HAP-1 (cell line): ENCODE measurements at regions not wholly inside any gene's neighbourhood (a gene's known extent, or its start where the extent isn't known, plus 50 kb on each side); places are given as distances from the start of the nearest gene placed in this dataset.

Experiments
- DNase-seq, 2 experiments: peaks; one replicate each; pipeline ENCODE4 v3.0.0-alpha.2; 2016 to 2020; ENCODE audit warnings: low spot score in 2 of 2
- H3K27me3 ChIP-seq: fragments of 250-450 bp; sonication (Bioruptor Pico); 2 replicates; pipeline ENCODE4 v1.5.1; 2020; ENCODE audit warnings: low read depth, mild to moderate bottlenecking, moderate library complexity
- H3K36me3 ChIP-seq: fragments of 250-450 bp; sonication (Bioruptor Pico); replicated peaks from 2 replicates; pipeline ENCODE4 v1.5.1; 2020; ENCODE audit warnings: mild to moderate bottlenecking
- H3K4me1 ChIP-seq: fragments of 250-450 bp; sonication (Bioruptor Pico); 2 replicates; pipeline ENCODE4 v1.5.1; 2020; ENCODE audit warnings: mild to moderate bottlenecking
- H3K4me3 ChIP-seq: fragments of 250-450 bp; sonication (Bioruptor Pico); 2 replicates; pipeline ENCODE4 v1.5.1; 2020; ENCODE audit warnings: mild to moderate bottlenecking, moderate library complexity
- H3K9me3 ChIP-seq: fragments of 250-450 bp; sonication (Bioruptor Pico); 2 replicates; pipeline ENCODE4 v1.5.1; 2020; ENCODE audit warnings: mild to moderate bottlenecking, moderate library complexity
- in situ Hi-C: fragments of 300-500 bp; cut with MboI; formaldehyde crosslinking; loops from 3 replicates; pipeline ENCODE4 v1.14.3; 2020; ENCODE audit warnings: low sequenced_read_pairs, inconsistent platforms, mixed read lengths

- no peaks in the 10 kb centered on the region for H3K36me3 ChIP-seq
- no peak for DNase-seq
- no peak overlapping the region for H3K4me3 ChIP-seq
- no peaks in the 10 kb centered on the region for H3K9me3 ChIP-seq
- in situ Hi-C loops, result no loop called here
- no peaks in the 10 kb centered on the region for H3K27me3 ChIP-seq
- no peaks in the 10 kb centered on the region for H3K4me1 ChIP-seq
Measured at GRCh38 chrX:9158611-9159010, 124.7 kb upstream of the FAM9B start.

- no peaks in the 10 kb centered on the region for H3K9me3 ChIP-seq
- H3K36me3 ChIP-seq, result no peaks in the 10 kb centered on the region
- H3K27me3 ChIP-seq, result no peaks in the 10 kb centered on the region
- no peak for DNase-seq
- in situ Hi-C loops, result no loop called here
- H3K4me1 ChIP-seq, result no peaks in the 10 kb centered on the region
- no peak overlapping the region for H3K4me3 ChIP-seq
Measured at GRCh38 chrX:9160698-9161329, 126.9 kb upstream of the FAM9B start.

GRCh38 chrX:9162698-9163097 lies 128.8 kb upstream of the FAM9B start:
- Histone ChIP-seq H3K27me3 (no peaks in the 10 kb centered on the region), H3K36me3 (no peaks in the 10 kb centered on the region), H3K9me3 (no peaks in the 10 kb centered on the region), H3K4me3 (no peak overlapping the region), H3K4me1 (no peaks in the 10 kb centered on the region)
- in situ Hi-C loops, result no loop called here
- DNase-seq, result no peak

- Histone ChIP-seq H3K4me1 (no peaks in the 10 kb centered on the region), H3K27me3 (no peaks in the 10 kb centered on the region), H3K4me3 (no peak overlapping the region), H3K36me3 (no peaks in the 10 kb centered on the region), H3K9me3 (no peaks in the 10 kb centered on the region)
- in situ Hi-C loops, result no loop called here
- DNase-seq, result no peak
Measured at GRCh38 chrX:9163214-9163709, 129.3 kb upstream of the FAM9B start.

GRCh38 chrX:9164086-9164485 lies 130.2 kb upstream of the FAM9B start:
- no peaks in the 10 kb centered on the region for H3K36me3 ChIP-seq
- DNase-seq, result no peak
- in situ Hi-C loops, result no loop called here
- H3K4me1 ChIP-seq, result no peaks in the 10 kb centered on the region
- H3K27me3 ChIP-seq, result no peaks in the 10 kb centered on the region
- no peak overlapping the region for H3K4me3 ChIP-seq
- H3K9me3 ChIP-seq, result no peaks in the 10 kb centered on the region

- no peaks in the 10 kb centered on the region for H3K9me3 ChIP-seq
Measured at GRCh38 chrX:9164533-9165426, 130.9 kb upstream of the FAM9B start.

GRCh38 chrX:9166584-9166944 lies 132.6 kb upstream of the FAM9B start:
- in situ Hi-C loops, result no loop called here

More at GRCh38 chrX:9164533-9165426, 130.9 kb upstream of the FAM9B start:
- Histone ChIP-seq H3K4me3 (no peak overlapping the region), H3K36me3 (no peaks in the 10 kb centered on the region), H3K4me1 (no peaks in the 10 kb centered on the region), H3K27me3 (no peaks in the 10 kb centered on the region)
- no peak for DNase-seq
- in situ Hi-C loops, result no loop called here

GRCh38 chrX:9171841-9172463 lies 138.0 kb upstream of the FAM9B start:
- in situ Hi-C loops, result no loop called here
- DNase-seq, result no peak
- Histone ChIP-seq H3K27me3 (no peaks in the 10 kb centered on the region), H3K4me3 (no peak overlapping the region), H3K9me3 (no peaks in the 10 kb centered on the region), H3K4me1 (no peaks in the 10 kb centered on the region), H3K36me3 (no peaks in the 10 kb centered on the region)

More at GRCh38 chrX:9166584-9166944, 132.6 kb upstream of the FAM9B start:
- no peak for DNase-seq
- no peaks in the 10 kb centered on the region for H3K27me3 ChIP-seq
- H3K4me1 ChIP-seq, result no peaks in the 10 kb centered on the region
- no peaks in the 10 kb centered on the region for H3K36me3 ChIP-seq
- no peak overlapping the region for H3K4me3 ChIP-seq
- no peaks in the 10 kb centered on the region for H3K9me3 ChIP-seq

- H3K27me3 ChIP-seq, result no peaks in the 10 kb centered on the region
- in situ Hi-C loops, result no loop called here
- no peaks in the 10 kb centered on the region for H3K4me1 ChIP-seq
- no peaks in the 10 kb centered on the region for H3K36me3 ChIP-seq
- DNase-seq, result no peak
- H3K9me3 ChIP-seq, result no peaks in the 10 kb centered on the region
- H3K4me3 ChIP-seq, result no peak overlapping the region
Measured at GRCh38 chrX:9172464-9172850, 138.5 kb upstream of the FAM9B start.

GRCh38 chrX:9180623-9181022 lies 146.7 kb upstream of the FAM9B start:
- H3K27me3 ChIP-seq, result no peaks in the 10 kb centered on the region
- no peak overlapping the region for H3K4me3 ChIP-seq
- H3K9me3 ChIP-seq, result no peaks in the 10 kb centered on the region
- no peaks in the 10 kb centered on the region for H3K36me3 ChIP-seq
- in situ Hi-C loops, result no loop called here
- H3K4me1 ChIP-seq, result no peaks in the 10 kb centered on the region
- no peak for DNase-seq

- H3K27me3 ChIP-seq, result no peaks in the 10 kb centered on the region
- no peaks in the 10 kb centered on the region for H3K9me3 ChIP-seq
- H3K4me3 ChIP-seq, result no peak overlapping the region
- no peaks in the 10 kb centered on the region for H3K4me1 ChIP-seq
- H3K36me3 ChIP-seq, result no peaks in the 10 kb centered on the region
- DNase-seq, result no peak
- in situ Hi-C loops, result no loop called here
Measured at GRCh38 chrX:9182041-9182440, 148.1 kb upstream of the FAM9B start.

- H3K9me3 ChIP-seq, result no peaks in the 10 kb centered on the region
- no peak for DNase-seq
Measured at GRCh38 chrX:9183481-9183880, 149.6 kb upstream of the FAM9B start.

GRCh38 chrX:9184211-9184610 lies 150.3 kb upstream of the FAM9B start:
- H3K4me1 ChIP-seq, result no peaks in the 10 kb centered on the region
- H3K9me3 ChIP-seq, result no peaks in the 10 kb centered on the region

More at GRCh38 chrX:9183481-9183880, 149.6 kb upstream of the FAM9B start:
- no peak overlapping the region for H3K4me3 ChIP-seq
- H3K36me3 ChIP-seq, result no peaks in the 10 kb centered on the region
- no peaks in the 10 kb centered on the region for H3K4me1 ChIP-seq
- in situ Hi-C loops, result no loop called here
- no peaks in the 10 kb centered on the region for H3K27me3 ChIP-seq

GRCh38 chrX:9188117-9188516 lies 154.2 kb upstream of the FAM9B start:
- in situ Hi-C loops, result no loop called here
- Histone ChIP-seq H3K27me3 (no peaks in the 10 kb centered on the region), H3K36me3 (no peaks in the 10 kb centered on the region), H3K4me1 (no peaks in the 10 kb centered on the region), H3K9me3 (no peaks in the 10 kb centered on the region), H3K4me3 (no peak overlapping the region)
- no peak for DNase-seq

More at GRCh38 chrX:9184211-9184610, 150.3 kb upstream of the FAM9B start:
- in situ Hi-C loops, result no loop called here
- H3K27me3 ChIP-seq, result no peaks in the 10 kb centered on the region
- no peak overlapping the region for H3K4me3 ChIP-seq
- no peak for DNase-seq
- no peaks in the 10 kb centered on the region for H3K36me3 ChIP-seq
